ENCODE measurements at regions not wholly inside any gene's neighbourhood (a gene's known extent, or its start where the extent isn't known, plus 50 kb on each side); places are given as distances from the start of the nearest gene placed in this dataset.
"Not testable (repeated sequence)": the region's sequence is repeated elsewhere in the genome, so short reads cannot be mapped to it uniquely, and the experiment has no call there.

- H3K9ac ChIP-seq (ENCODE audit: low read depth, low read length), result no peak overlapping the region
- no peak overlapping the region for H2AFZ ChIP-seq (ENCODE audit: low read depth, low read length)
- H3K4me1 ChIP-seq (ENCODE audit: insufficient read depth, low read length), result no peaks in the 10 kb centered on the region
- TF ChIP-seq CTCF (IDR thresholded peaks at IDR 0.05; ENCODE audit: borderline replicate concordance, extremely low read depth, low read length, poor library complexity, severe bottlenecking) (no peak), EZH2 (IDR thresholded peaks at IDR 0.05; ENCODE audit: borderline replicate concordance, low read depth, low read length, severe bottlenecking) (no peak)
- DNase-seq (no peak), ATAC-seq (ENCODE audit: insufficient read depth, low read depth) (no peak)
- H3K4me2 ChIP-seq (ENCODE audit: insufficient read depth, low read length), result no peak overlapping the region
- H3K27ac ChIP-seq (ENCODE audit: low read length), result no peak overlapping the region
- H3K79me2 ChIP-seq (ENCODE audit: insufficient read depth, low read length), result no peaks in the 10 kb centered on the region
- H3K36me3 ChIP-seq (ENCODE audit: insufficient read depth, low read length), result no peaks in the 10 kb centered on the region
- H3K9me3 ChIP-seq (ENCODE audit: insufficient read depth, low read length, severe bottlenecking), result no peaks in the 10 kb centered on the region
- H4K20me1 ChIP-seq (ENCODE audit: insufficient read depth, low read length), result no peaks in the 10 kb centered on the region
- H3K27me3 ChIP-seq (ENCODE audit: insufficient read depth, low read length, poor library complexity), result no peaks in the 10 kb centered on the region
- H3K4me3 ChIP-seq (ENCODE audit: low read depth in 1 of 2, low read length in 2 of 2), result no peak overlapping the region
Measured at GRCh38 chr5:19140276-19140675, 847.7 kb downstream of the CDH18 start.

- DNase-seq; H3K4me1 ChIP-seq (ENCODE audit: insufficient read depth, low read length): not testable (repeated sequence)
Measured at GRCh38 chr5:19141937-19142524, 846.0 kb downstream of the CDH18 start.

GRCh38 chr5:19142713-19143414, 845.1 kb downstream of the CDH18 start:
- not testable (repeated sequence) for ATAC-seq (ENCODE audit: insufficient read depth, low read depth); H3K4me3 ChIP-seq (ENCODE audit: low read depth in 1 of 2, low read length in 2 of 2); H3K27ac ChIP-seq (ENCODE audit: low read length); H4K20me1 ChIP-seq (ENCODE audit: insufficient read depth, low read length); DNase-seq; H3K9ac ChIP-seq (ENCODE audit: low read depth, low read length); H2AFZ ChIP-seq (ENCODE audit: low read depth, low read length); H3K27me3 ChIP-seq (ENCODE audit: insufficient read depth, low read length, poor library complexity); H3K9me3 ChIP-seq (ENCODE audit: insufficient read depth, low read length, severe bottlenecking); H3K36me3 ChIP-seq (ENCODE audit: insufficient read depth, low read length); H3K79me2 ChIP-seq (ENCODE audit: insufficient read depth, low read length); H3K4me1 ChIP-seq (ENCODE audit: insufficient read depth, low read length); H3K4me2 ChIP-seq (ENCODE audit: insufficient read depth, low read length)

More at GRCh38 chr5:19141937-19142524, 846.0 kb downstream of the CDH18 start:
- not testable (repeated sequence) for H3K9me3 ChIP-seq (ENCODE audit: insufficient read depth, low read length, severe bottlenecking); ATAC-seq (ENCODE audit: insufficient read depth, low read depth); H3K79me2 ChIP-seq (ENCODE audit: insufficient read depth, low read length); H3K4me3 ChIP-seq (ENCODE audit: low read depth in 1 of 2, low read length in 2 of 2); H3K27me3 ChIP-seq (ENCODE audit: insufficient read depth, low read length, poor library complexity); H2AFZ ChIP-seq (ENCODE audit: low read depth, low read length); H3K27ac ChIP-seq (ENCODE audit: low read length); H3K9ac ChIP-seq (ENCODE audit: low read depth, low read length); H4K20me1 ChIP-seq (ENCODE audit: insufficient read depth, low read length); H3K36me3 ChIP-seq (ENCODE audit: insufficient read depth, low read length); H3K4me2 ChIP-seq (ENCODE audit: insufficient read depth, low read length)

- Histone ChIP-seq H3K9me3 (ENCODE audit: insufficient read depth, low read length, severe bottlenecking) (no peaks in the 10 kb centered on the region), H3K27ac (ENCODE audit: low read length) (no peak overlapping the region), H3K4me3 (ENCODE audit: low read depth in 1 of 2, low read length in 2 of 2) (no peak overlapping the region), H4K20me1 (ENCODE audit: insufficient read depth, low read length) (no peaks in the 10 kb centered on the region), H2AFZ (ENCODE audit: low read depth, low read length) (no peak overlapping the region), H3K79me2 (ENCODE audit: insufficient read depth, low read length) (no peaks in the 10 kb centered on the region), H3K4me1 (ENCODE audit: insufficient read depth, low read length) (no peaks in the 10 kb centered on the region), H3K4me2 (ENCODE audit: insufficient read depth, low read length) (no peak overlapping the region), H3K27me3 (ENCODE audit: insufficient read depth, low read length, poor library complexity) (no peaks in the 10 kb centered on the region), H3K9ac (ENCODE audit: low read depth, low read length) (no peak overlapping the region), H3K36me3 (ENCODE audit: insufficient read depth, low read length) (no peaks in the 10 kb centered on the region)
- ATAC-seq (ENCODE audit: insufficient read depth, low read depth), result no peak
- no peak for DNase-seq
- no peak for TF ChIP-seq CTCF (IDR thresholded peaks at IDR 0.05; ENCODE audit: borderline replicate concordance, extremely low read depth, low read length, poor library complexity, severe bottlenecking)
- TF ChIP-seq EZH2 (IDR thresholded peaks at IDR 0.05; ENCODE audit: borderline replicate concordance, low read depth, low read length, severe bottlenecking), result no peak
Measured at GRCh38 chr5:19143935-19144334, 844.1 kb downstream of the CDH18 start.

Data from DND-41 (cell line).